HL-60 (cell line): ENCODE measurements at regions not wholly inside any gene's neighbourhood (a gene's known extent, or its start where the extent isn't known, plus 50 kb on each side); places are given as distances from the start of the nearest gene placed in this dataset.

Experiments used
- DNase-seq, 2 experiments: peaks; one replicate each; pipeline ENCODE4 v3.0.0-alpha.2; 2010 to 2020; ENCODE audit warnings: low read depth in 1 of 2, low spot score in 1 of 2
- H3K27ac ChIP-seq: fragments of 250-450 bp; sonication (Bioruptor Pico); replicated peaks from 2 replicates; pipeline ENCODE4 v1.5.1; 2020; ENCODE audit warnings: mild to moderate bottlenecking, moderate library complexity
- H3K27me3 ChIP-seq: fragments of 250-450 bp; sonication (Bioruptor Pico); 2 replicates; pipeline ENCODE4 v1.5.1; 2021; ENCODE audit warnings: mild to moderate bottlenecking, moderate library complexity; ENCODE audit not compliant: insufficient read depth, poor library complexity, severe bottlenecking
- H3K4me3 ChIP-seq: replicated peaks from 2 replicates; pipeline ENCODE4 v1.5.1; 2011; ENCODE audit warnings: mild to moderate bottlenecking, control low read depth, low read length; ENCODE audit not compliant: insufficient read depth
- CTCF ChIP-seq: IDR thresholded peaks from one replicate; pipeline ENCODE4 v1.5.1; 2011; ENCODE audit warnings: low read length, control low read depth, inconsistent platforms; ENCODE audit not compliant: insufficient read depth
- GABPA ChIP-seq: IDR thresholded peaks from 2 replicates; pipeline ENCODE4 v1.6.1; 2012; ENCODE audit warnings: low read depth
- POLR2AphosphoS5 ChIP-seq: IDR thresholded peaks from 2 replicates; pipeline ENCODE4 v1.6.1; 2012; ENCODE audit warnings: low read depth
- REST ChIP-seq: IDR thresholded peaks from 2 replicates; pipeline ENCODE4 v1.6.1; 2012; ENCODE audit warnings: low read depth; ENCODE audit not compliant: insufficient replicate concordance
- SPI1 ChIP-seq: IDR thresholded peaks from 2 replicates; pipeline ENCODE4 v1.6.1; 2012; ENCODE audit warnings: low read depth, mild to moderate bottlenecking, borderline replicate concordance

- Histone ChIP-seq H3K27ac (no peak overlapping the region), H3K27me3 (no peaks in the 10 kb centered on the region), H3K4me3 (no peak overlapping the region)
- DNase-seq, result no peak
- TF ChIP-seq SPI1 (no peak), CTCF (no peak), GABPA (no peak), POLR2AphosphoS5 (no peak), REST (no peak)
These were observed 441.7 kb downstream of the ZNF521 start for GRCh38 chr18:24910221-24910620.

GRCh38 chr18:24913507-24914170 lies 438.3 kb downstream of the ZNF521 start:
- peaks cover 3% of the 10 kb centered on the region for H3K27me3 ChIP-seq
- TF ChIP-seq REST (no peak), CTCF (no peak), SPI1 (no peak), POLR2AphosphoS5 (no peak), GABPA (no peak)
- no peak overlapping the region for H3K27ac ChIP-seq
- DNase-seq, result no peak
- H3K4me3 ChIP-seq, result no peak overlapping the region

GRCh38 chr18:24914171-24914525 lies 437.8 kb downstream of the ZNF521 start:
- no peak for DNase-seq
- no peak for TF ChIP-seq GABPA
- no peak for TF ChIP-seq CTCF
- TF ChIP-seq POLR2AphosphoS5, result no peak
- no peak for TF ChIP-seq SPI1
- TF ChIP-seq REST, result no peak
- H3K27ac ChIP-seq, result no peak overlapping the region
- H3K4me3 ChIP-seq, result no peak overlapping the region
- peaks cover 3% of the 10 kb centered on the region for H3K27me3 ChIP-seq
